ENCODE measurements at regions not wholly inside any gene's neighbourhood (a gene's known extent, or its start where the extent isn't known, plus 50 kb on each side); places are given as distances from the start of the nearest gene placed in this dataset.

DNA sequence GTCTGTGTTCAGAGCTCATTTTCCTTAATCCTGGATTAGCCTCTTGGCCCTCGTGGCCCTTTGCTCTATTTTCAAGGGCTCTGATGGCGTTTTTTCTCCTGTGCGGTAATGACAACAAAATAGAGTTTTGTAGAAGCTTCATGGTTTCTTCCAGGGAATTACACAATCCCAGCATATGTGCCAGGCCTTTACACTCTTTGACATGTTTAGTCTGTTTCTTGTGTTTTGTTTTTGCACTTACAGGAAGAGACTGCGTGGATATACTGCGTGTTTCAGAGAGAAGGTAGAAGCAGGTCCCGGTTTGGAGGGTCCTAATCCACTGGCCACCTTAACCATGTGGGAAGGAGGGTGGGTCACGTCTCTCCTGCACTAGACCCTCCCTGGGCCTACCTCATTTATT lies 400.2 kb upstream of the IRX4 start:
- H3K4me1 ChIP-seq = no peaks in the 10 kb centered on the region
- intact Hi-C loops (cut with DNase I) = no loop called here
- DNase-seq (no peak), ATAC-seq (no peak)
- no peaks in the 10 kb centered on the region for H3K36me3 ChIP-seq (ENCODE audit: insufficient read depth in 1 of 2, low read depth in 1 of 2)
- H3K4me3 ChIP-seq = no peak overlapping the region
- WGBS, 3 donors = 69 to 73% (median 71%) methylated on average over 7 of the region's 7 CpGs
- no peaks in the 10 kb centered on the region for H3K27me3 ChIP-seq (ENCODE audit: insufficient read depth in 3 of 3, low read length in 2 of 3)
- no peak overlapping the region for H3K27ac ChIP-seq
- H3K9me3 ChIP-seq = no peaks in the 10 kb centered on the region
- TF ChIP-seq, protein P1, sequence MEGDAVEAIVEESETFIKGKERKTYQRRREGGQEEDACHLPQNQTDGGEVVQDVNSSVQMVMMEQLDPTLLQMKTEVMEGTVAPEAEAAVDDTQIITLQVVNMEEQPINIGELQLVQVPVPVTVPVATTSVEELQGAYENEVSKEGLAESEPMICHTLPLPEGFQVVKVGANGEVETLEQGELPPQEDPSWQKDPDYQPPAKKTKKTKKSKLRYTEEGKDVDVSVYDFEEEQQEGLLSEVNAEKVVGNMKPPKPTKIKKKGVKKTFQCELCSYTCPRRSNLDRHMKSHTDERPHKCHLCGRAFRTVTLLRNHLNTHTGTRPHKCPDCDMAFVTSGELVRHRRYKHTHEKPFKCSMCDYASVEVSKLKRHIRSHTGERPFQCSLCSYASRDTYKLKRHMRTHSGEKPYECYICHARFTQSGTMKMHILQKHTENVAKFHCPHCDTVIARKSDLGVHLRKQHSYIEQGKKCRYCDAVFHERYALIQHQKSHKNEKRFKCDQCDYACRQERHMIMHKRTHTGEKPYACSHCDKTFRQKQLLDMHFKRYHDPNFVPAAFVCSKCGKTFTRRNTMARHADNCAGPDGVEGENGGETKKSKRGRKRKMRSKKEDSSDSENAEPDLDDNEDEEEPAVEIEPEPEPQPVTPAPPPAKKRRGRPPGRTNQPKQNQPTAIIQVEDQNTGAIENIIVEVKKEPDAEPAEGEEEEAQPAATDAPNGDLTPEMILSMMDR (IDR thresholded peaks at IDR 0.05) = no peak

DNA sequence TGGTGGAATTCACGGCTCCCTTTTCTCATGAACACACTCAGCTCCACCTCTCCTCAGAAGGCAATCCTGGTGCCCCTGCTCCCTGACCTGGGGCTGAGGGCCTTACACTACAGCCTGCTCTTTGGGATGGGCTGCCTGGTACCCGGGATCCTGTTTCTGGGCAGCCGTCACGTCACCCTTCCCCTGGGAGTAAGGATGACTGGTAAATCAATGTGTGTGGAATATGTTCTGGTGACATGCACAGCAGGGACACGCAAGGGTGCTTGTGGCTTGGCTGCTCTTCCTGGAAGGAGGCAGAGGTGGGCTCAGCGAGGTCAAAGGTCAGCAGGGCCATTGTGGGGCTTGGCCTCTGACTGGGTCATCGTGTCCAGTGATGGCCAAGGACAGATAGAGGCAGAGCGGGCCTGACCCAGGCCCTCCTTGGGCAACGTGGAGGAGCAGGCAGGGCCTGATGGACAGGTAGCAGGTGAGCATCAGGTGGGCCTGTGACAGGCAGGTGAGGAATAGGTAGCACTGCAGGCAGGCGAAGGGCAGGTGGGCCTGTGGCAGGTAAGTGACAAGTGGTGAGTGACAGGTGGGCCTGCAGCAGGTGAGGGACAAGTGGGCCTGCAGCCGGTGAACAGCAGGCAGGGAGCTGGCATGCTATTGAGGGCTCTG lies 399.4 kb upstream of the IRX4 start:
- Histone ChIP-seq H3K27ac (no peak overlapping the region), H3K4me1 (no peaks in the 10 kb centered on the region), H3K27me3 (ENCODE audit: insufficient read depth in 3 of 3, low read length in 2 of 3) (no peaks in the 10 kb centered on the region), H3K4me3 (no peak overlapping the region), H3K9me3 (no peaks in the 10 kb centered on the region), H3K36me3 (ENCODE audit: insufficient read depth in 1 of 2, low read depth in 1 of 2) (no peaks in the 10 kb centered on the region)
- intact Hi-C loops (cut with DNase I) = no loop called here
- ATAC-seq = no peak
- TF ChIP-seq, protein P1 (IDR thresholded peaks at IDR 0.05) = no peak
- DNase-seq = no peak
- WGBS, 3 donors = 52 to 72% (median 63%) methylated on average over 10 to 11 of the region's 11 CpGs

DNA sequence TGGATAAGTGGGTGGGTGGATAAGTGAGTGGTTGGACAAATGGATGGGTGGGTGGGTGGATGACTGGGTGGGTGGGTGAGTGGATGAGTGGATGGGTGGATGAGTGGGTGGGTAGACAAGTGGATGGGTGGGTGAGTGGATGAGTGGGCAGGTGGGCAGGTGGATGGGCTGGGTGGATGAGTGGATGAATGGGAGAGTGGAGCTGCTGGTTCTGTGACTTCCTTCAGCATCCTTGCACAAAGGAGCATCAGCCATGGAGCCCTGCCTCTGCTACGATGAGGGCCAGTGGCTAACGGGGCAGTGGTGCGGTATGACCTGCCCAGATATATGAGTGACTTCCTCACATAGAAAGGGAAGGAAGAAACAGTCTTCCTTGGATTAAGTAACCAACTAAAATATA lies 398.7 kb upstream of the IRX4 start:
- no peak overlapping the region for H3K27ac ChIP-seq
- H3K4me1 ChIP-seq = no peaks in the 10 kb centered on the region
- H3K9me3 ChIP-seq = no peaks in the 10 kb centered on the region
- 59 to 96% (median 88%) methylated on average over 3 of the region's 3 CpGs for WGBS, 3 donors
- H3K4me3 ChIP-seq = no peak overlapping the region
- TF ChIP-seq, protein P1 (IDR thresholded peaks at IDR 0.05) = no peak
- no peaks in the 10 kb centered on the region for H3K27me3 ChIP-seq (ENCODE audit: insufficient read depth in 3 of 3, low read length in 2 of 3)
- H3K36me3 ChIP-seq (ENCODE audit: insufficient read depth in 1 of 2, low read depth in 1 of 2) = no peaks in the 10 kb centered on the region
- DNase-seq (no peak), ATAC-seq (no peak)
- intact Hi-C loops (cut with DNase I) = no loop called here

DNA sequence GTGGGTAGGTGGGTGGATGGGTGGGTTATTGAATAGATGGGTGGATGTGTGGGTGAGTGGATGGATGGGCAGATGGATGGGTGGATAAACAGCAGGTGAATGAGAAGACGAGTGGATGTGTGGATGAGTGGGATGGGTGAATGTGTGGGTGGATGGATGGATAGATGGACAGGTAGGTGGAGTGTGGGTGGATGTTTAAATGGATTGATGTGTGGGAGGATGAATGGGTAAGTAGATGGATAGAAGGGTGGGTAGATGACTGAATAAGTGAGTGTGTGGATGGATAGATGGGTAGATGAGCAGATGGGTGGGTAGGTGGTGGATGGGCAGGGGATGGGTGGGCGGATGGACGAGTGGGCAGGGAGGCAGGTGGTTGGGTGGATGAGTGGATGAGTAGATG lies 397.6 kb upstream of the IRX4 start:
- no peaks in the 10 kb centered on the region for H3K36me3 ChIP-seq (ENCODE audit: insufficient read depth in 1 of 2, low read depth in 1 of 2)
- H3K9me3 ChIP-seq = no peaks in the 10 kb centered on the region
- no peak overlapping the region for H3K4me3 ChIP-seq
- no peaks in the 10 kb centered on the region for H3K27me3 ChIP-seq (ENCODE audit: insufficient read depth in 3 of 3, low read length in 2 of 3)
- ATAC-seq = no peak
- no peak for DNase-seq
- TF ChIP-seq, protein P1 (IDR thresholded peaks at IDR 0.05) = no peak
- WGBS, 3 donors = 71 to 85% (median 83%) methylated on average over 3 of the region's 3 CpGs
- no peaks in the 10 kb centered on the region for H3K4me1 ChIP-seq
- intact Hi-C loops (cut with DNase I) = no loop called here
- no peak overlapping the region for H3K27ac ChIP-seq

DNA sequence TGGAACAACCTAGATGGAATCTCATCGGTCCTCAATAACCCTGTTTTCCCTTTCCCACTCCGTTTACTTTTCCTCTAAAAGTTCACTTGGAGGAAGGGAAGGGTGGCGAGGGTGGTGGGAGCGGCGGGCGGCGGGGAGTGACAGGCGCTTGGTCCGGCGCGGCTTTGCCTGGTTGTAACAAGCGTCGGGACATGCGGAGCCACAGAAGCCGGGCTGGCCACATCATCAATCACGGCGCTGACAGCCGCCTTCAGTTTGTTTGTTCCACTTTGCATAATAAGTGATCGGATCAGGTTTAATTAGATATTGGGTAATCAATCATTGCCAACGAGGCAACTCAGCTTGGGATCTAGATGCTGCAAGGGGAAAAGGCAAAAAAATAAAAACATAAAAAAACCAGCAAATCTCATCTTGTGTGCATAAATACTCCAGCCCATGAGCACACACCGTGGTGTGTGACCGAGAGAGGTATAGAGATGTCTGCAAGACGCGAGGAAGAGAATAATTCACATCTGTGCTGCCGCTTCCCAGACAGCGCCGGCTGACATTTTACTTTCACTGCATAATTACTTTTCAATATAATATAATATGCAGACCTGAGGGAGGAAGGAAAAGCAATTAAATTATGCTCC lies 396.2 kb upstream of the IRX4 start:
- no peak for DNase-seq
- Histone ChIP-seq H3K4me1 (no peaks in the 10 kb centered on the region), H3K36me3 (ENCODE audit: insufficient read depth in 1 of 2, low read depth in 1 of 2) (no peaks in the 10 kb centered on the region), H3K4me3 (no peak overlapping the region), H3K27ac (no peak overlapping the region), H3K27me3 (ENCODE audit: insufficient read depth in 3 of 3, low read length in 2 of 3) (no peaks in the 10 kb centered on the region), H3K9me3 (no peaks in the 10 kb centered on the region)
- intact Hi-C loops (cut with DNase I) = no loop called here
- WGBS, 3 donors = 72 to 74% (median 72%) methylated on average over 25 to 27 of the region's 27 CpGs
- TF ChIP-seq, protein P1 (IDR thresholded peaks at IDR 0.05) = no peak
- ATAC-seq = no peak
